Fibroblast of lung (primary cell): ENCODE measurements at regions not wholly inside any gene's neighbourhood (a gene's known extent, or its start where the extent isn't known, plus 50 kb on each side); places are given as distances from the start of the nearest gene placed in this dataset.

ENCODE experiments used
- EZH2 ChIP-seq: IDR thresholded peaks from 2 replicates; pipeline ENCODE4 v1.5.1; 2012; ENCODE audit warnings: low read length, control low read depth, mild to moderate bottlenecking; ENCODE audit errors: missing control alignments
- TF ChIP-seq, protein P1 (sequence below), 2 donors: IDR thresholded peaks in 1 of 2; conservative IDR thresholded peaks in 1 of 2; 1 replicate in 1 of 2; 2 replicates in 1 of 2; pipeline ENCODE4 v1.5.1; 2011 to 2012; ENCODE audit warnings: low read length in 2 of 2, control low read depth in 1 of 2, inconsistent platforms in 1 of 2, low read depth in 1 of 2, mild to moderate bottlenecking in 1 of 2

DNA sequence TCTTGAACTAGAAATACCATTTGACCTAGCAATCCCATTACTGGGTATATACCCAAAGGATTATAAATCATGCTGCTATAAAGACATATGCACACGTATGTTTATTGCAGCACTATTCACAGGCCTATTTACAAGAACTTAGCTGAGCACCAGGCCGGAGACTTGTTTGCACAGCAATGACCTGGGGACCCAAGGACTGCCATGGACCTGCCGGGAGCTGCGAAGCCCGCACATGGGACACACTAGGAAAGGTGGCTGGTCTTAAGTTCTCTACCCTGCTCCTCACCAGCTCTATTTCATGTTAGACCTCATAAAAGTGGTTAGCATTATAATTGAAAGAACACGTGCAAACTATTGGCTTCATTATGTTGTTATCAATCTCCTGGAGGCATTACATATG, 70.4 kb upstream of the CST7 start:
- no peak for TF ChIP-seq EZH2
- TF ChIP-seq, protein P1, sequence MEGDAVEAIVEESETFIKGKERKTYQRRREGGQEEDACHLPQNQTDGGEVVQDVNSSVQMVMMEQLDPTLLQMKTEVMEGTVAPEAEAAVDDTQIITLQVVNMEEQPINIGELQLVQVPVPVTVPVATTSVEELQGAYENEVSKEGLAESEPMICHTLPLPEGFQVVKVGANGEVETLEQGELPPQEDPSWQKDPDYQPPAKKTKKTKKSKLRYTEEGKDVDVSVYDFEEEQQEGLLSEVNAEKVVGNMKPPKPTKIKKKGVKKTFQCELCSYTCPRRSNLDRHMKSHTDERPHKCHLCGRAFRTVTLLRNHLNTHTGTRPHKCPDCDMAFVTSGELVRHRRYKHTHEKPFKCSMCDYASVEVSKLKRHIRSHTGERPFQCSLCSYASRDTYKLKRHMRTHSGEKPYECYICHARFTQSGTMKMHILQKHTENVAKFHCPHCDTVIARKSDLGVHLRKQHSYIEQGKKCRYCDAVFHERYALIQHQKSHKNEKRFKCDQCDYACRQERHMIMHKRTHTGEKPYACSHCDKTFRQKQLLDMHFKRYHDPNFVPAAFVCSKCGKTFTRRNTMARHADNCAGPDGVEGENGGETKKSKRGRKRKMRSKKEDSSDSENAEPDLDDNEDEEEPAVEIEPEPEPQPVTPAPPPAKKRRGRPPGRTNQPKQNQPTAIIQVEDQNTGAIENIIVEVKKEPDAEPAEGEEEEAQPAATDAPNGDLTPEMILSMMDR (conservative IDR thresholded peaks at IDR 0.05 in 1 of 2, IDR thresholded peaks at IDR 0.05 in 1 of 2; ENCODE audit: low read depth in 1 of 2, low read length in 2 of 2), result no peak
